C4-2B (cell line): ENCODE measurements at regions not wholly inside any gene's neighbourhood (a gene's known extent, or its start where the extent isn't known, plus 50 kb on each side); places are given as distances from the start of the nearest gene placed in this dataset.

ENCODE experiments used
- H3K27ac ChIP-seq: fragments of 450-650 bp; 2 replicates; pipeline ENCODE4 v1.5.1; 2017
- ZFX ChIP-seq: fragments of 450-650 bp; IDR thresholded peaks from 2 replicates; pipeline ENCODE4 v1.6.1; 2017
- TF ChIP-seq, protein P1 (sequence below): fragments of 450-650 bp; conservative IDR thresholded peaks from 2 replicates; pipeline ENCODE4 v1.5.1; 2017; ENCODE audit warnings: mild to moderate bottlenecking

DNA sequence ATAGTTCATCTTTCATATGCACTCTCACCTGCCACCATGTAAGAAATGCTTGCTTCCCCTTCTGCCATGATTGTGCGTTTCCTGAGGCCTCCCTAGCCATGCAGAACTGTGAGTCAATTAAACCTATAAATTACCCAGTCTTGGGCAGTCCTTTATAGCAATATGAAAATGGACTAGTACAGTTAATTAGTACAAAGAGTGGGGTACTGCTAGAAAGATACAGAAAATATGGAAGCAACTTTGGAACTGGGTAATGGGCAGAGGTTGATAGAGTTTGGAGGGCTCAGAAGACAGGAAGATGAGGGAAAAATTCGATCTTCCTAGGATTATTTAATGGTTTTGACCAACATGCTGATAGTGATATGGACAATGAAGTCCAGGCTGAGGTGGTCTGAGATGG is 246.9 kb downstream of the CGGBP1 start:
- no peak overlapping the region for H3K27ac ChIP-seq
- TF ChIP-seq ZFX, result no peak
- TF ChIP-seq, protein P1, sequence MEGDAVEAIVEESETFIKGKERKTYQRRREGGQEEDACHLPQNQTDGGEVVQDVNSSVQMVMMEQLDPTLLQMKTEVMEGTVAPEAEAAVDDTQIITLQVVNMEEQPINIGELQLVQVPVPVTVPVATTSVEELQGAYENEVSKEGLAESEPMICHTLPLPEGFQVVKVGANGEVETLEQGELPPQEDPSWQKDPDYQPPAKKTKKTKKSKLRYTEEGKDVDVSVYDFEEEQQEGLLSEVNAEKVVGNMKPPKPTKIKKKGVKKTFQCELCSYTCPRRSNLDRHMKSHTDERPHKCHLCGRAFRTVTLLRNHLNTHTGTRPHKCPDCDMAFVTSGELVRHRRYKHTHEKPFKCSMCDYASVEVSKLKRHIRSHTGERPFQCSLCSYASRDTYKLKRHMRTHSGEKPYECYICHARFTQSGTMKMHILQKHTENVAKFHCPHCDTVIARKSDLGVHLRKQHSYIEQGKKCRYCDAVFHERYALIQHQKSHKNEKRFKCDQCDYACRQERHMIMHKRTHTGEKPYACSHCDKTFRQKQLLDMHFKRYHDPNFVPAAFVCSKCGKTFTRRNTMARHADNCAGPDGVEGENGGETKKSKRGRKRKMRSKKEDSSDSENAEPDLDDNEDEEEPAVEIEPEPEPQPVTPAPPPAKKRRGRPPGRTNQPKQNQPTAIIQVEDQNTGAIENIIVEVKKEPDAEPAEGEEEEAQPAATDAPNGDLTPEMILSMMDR, result no peak

DNA sequence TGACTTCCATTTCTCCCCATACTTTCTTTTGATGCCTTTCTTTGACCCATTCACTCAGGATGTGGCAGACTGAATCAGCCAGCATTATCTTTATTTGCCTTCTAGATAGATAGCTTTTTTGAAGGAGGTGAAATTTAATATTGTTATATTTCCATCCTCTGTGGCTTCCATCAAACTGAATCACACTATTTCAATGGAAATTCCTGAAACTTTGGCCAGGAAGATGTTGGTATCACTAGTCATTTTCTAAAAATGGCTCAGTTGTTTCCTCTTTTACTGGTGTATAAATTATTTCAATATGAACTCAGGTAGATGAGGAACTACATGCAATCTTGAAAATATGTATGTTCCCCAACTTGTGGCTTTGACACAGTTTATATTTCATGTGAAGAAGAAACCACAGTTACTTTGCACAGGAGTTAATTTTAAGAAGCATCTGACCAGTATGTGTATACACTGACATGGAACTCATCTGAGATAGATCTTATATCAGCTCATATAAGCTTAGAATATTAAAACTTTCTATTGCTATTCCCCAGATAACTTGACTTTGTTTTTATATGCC is 248.3 kb downstream of the CGGBP1 start:
- H3K27ac ChIP-seq, result no peak overlapping the region
- TF ChIP-seq ZFX, result no peak
- TF ChIP-seq, protein P1, result no peak

DNA sequence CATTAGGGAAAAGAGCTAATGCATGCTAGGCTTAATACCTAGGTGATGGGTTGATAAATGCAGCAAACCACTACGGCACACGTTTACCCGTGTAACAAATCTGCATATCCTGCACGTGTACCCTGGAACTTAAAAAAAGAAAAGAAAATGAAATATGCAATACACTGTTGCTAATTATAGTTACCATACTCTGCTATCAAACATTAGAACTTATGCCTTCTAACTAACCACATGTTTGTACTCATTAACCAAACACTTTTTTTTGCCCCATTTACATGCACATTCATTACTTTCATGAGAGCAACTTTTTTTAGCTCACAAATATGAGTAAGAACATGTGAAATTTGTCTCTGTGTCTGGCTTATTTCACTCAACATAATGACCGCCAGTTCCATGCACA is 253.1 kb downstream of the CGGBP1 start:
- TF ChIP-seq ZFX, result no peak
- TF ChIP-seq, protein P1, result no peak
- H3K27ac ChIP-seq, result no peak overlapping the region

DNA sequence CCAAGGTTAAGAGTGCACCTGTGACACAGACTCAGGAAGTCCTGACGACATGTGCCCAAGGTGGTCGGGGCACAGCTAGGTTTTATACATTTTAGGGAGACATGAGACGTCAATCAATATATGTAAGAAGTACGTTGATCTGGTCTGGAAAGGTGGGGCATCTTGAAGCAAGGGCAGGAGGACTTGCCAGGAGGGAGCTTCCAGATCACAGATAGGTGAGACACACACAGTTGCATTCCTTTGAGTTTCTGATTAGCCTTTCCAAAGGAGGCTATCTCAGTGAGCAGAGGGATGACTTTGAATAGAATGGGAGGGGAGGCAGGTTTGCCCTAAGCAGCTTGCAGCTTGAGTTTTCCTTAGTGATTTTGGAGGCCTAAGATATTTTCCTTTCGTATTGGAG is 257.4 kb downstream of the CGGBP1 start:
- no peak overlapping the region for H3K27ac ChIP-seq

DNA sequence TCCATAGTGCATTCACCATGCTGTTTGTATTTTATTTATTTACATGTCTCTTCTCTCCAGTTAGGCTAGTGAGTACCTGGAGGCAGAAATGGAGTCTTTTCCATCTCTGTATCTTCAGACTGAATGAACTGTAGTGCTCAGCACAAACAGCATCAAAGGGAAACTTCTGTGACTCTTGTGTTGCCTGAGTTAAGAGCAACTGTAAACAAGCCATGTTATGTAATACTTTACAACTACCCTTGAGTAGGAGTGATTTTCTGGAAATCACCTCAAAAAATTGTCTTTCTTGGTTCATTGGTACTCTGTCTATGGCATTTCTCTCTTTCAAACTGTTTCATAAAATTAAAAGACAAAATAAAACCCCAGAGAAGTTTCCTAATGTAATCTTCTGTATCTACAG is 258.3 kb downstream of the CGGBP1 start:
- no peak for TF ChIP-seq ZFX
- TF ChIP-seq, protein P1, result no peak
- no peak overlapping the region for H3K27ac ChIP-seq

More for the DNA sequence above, 257.4 kb downstream of the CGGBP1 start:
- TF ChIP-seq ZFX, result no peak
- TF ChIP-seq, protein P1, result no peak

DNA sequence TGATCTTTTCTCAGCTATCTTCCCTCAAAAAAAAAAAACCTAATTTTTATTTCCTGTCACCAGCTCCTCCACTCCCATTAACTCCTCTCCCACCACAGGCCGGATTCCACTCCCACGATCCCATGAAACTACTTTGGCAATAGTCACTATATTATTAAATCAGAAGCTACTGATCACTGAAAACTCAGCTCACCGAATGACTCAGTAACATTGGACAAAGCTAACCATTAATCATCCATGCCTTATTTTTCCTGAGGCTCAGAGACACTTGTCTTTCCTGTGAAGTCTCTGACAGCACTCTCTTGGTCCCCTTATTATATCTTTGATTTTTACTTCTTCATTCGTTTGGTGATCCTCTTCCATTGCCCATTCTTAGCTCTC is 260.2 kb downstream of the CGGBP1 start:
- TF ChIP-seq, protein P1, result no peak
- TF ChIP-seq ZFX, result no peak
- H3K27ac ChIP-seq, result no peak overlapping the region

DNA sequence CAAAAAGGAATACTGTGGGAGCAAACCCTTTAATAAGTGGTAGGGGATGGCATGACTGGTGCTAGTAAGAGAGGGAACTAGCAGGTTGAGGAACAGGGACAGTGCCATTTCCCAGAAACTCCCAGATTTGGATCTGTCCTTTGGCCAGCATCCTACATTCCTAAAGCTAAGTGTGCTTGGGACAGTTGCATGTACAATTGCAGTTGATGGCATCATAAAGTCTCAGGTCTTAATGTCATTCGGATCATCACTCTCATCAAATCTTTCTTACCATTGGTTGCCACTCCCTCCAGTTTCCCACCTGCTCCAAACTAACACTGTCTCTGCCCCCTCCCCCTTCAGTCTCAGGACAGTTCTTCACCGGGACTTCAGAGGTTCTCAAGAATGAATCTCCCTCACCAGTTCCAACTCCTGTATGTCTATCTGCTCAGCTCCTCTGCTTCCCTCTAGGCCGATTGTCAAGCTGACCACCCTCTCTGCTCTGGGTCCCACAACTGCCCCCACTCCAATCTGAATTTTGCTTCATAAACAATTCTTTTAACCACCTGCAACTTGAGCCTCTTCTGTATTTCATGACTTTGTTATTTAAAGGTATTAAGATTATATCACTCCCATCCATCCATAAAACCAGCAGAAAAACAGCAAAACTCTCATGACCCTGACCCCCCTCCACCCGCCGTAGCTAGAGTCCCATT is 260.8 kb downstream of the CGGBP1 start:
- H3K27ac ChIP-seq, result no peak overlapping the region
- TF ChIP-seq, protein P1, result no peak
- no peak for TF ChIP-seq ZFX
